GM23248 (cell line): ENCODE measurements at regions not wholly inside any gene's neighbourhood (a gene's known extent, or its start where the extent isn't known, plus 50 kb on each side); places are given as distances from the start of the nearest gene placed in this dataset.
A peak's percentile ranks its signal among the peaks of the same experiment; 100 is the strongest.

Experiments
- DNase-seq: peaks from one replicate; pipeline ENCODE4 v3.0.0-alpha.2; 2015
- H2AFZ ChIP-seq: fragments of 200-600 bp; sonication (generic); 2 replicates; pipeline ENCODE4 v1.6.1; 2016; ENCODE audit warnings: antibody characterized with exemption
- H3F3A ChIP-seq: fragments of 200-600 bp; sonication (generic); 2 replicates; pipeline ENCODE4 v1.6.1; 2016; ENCODE audit warnings: mild to moderate bottlenecking, antibody characterized with exemption, mixed run types; ENCODE audit not compliant: insufficient read depth
- H3K27ac ChIP-seq: fragments of 200-600 bp; sonication (generic); 2 replicates; pipeline ENCODE4 v1.5.1; 2016; ENCODE audit warnings: mild to moderate bottlenecking
- H3K27me3 ChIP-seq: fragments of 200-600 bp; sonication (generic); replicated peaks from 2 replicates; pipeline ENCODE4 v1.6.1; 2016; ENCODE audit warnings: mild to moderate bottlenecking; ENCODE audit not compliant: insufficient read depth
- H3K36me3 ChIP-seq: fragments of 200-600 bp; sonication (generic); 2 replicates; pipeline ENCODE4 v1.6.1; 2016; ENCODE audit warnings: low read depth, mild to moderate bottlenecking
- H3K4me1 ChIP-seq: fragments of 200-600 bp; sonication (generic); 2 replicates; pipeline ENCODE4 v1.6.1; 2016; ENCODE audit warnings: mild to moderate bottlenecking; ENCODE audit not compliant: insufficient read depth
- H3K4me2 ChIP-seq: fragments of 200-600 bp; sonication (generic); one replicate; pipeline ENCODE4 v1.6.1; 2016; ENCODE audit warnings: mild to moderate bottlenecking; ENCODE audit not compliant: unreplicated experiment
- H3K4me3 ChIP-seq: fragments of 200-600 bp; sonication (generic); 2 replicates; pipeline ENCODE4 v1.5.1; 2016; ENCODE audit warnings: mild to moderate bottlenecking
- H3K79me2 ChIP-seq: fragments of 200-600 bp; sonication (generic); 2 replicates; pipeline ENCODE4 v1.6.1; 2016; ENCODE audit warnings: mild to moderate bottlenecking; ENCODE audit not compliant: insufficient read depth
- H3K9ac ChIP-seq: fragments of 200-600 bp; sonication (generic); 2 replicates; pipeline ENCODE4 v1.6.1; 2016; ENCODE audit warnings: mild to moderate bottlenecking
- H3K9me2 ChIP-seq: fragments of 200-600 bp; sonication (generic); 2 replicates; pipeline ENCODE4 v1.6.1; 2016; ENCODE audit warnings: mixed run types, mild to moderate bottlenecking, moderate library complexity; ENCODE audit not compliant: insufficient read depth
- H3K9me3 ChIP-seq: fragments of 200-600 bp; sonication (generic); one replicate; pipeline ENCODE4 v1.6.1; 2017; ENCODE audit warnings: low read depth
- H4K20me1 ChIP-seq: fragments of 200-600 bp; sonication (generic); 2 replicates; pipeline ENCODE4 v1.6.0; 2016; ENCODE audit not compliant: insufficient read depth
- EZH2 ChIP-seq: fragments of 200-600 bp; sonication (generic); IDR thresholded peaks from 2 replicates; pipeline ENCODE4 v1.6.1; 2018; ENCODE audit warnings: antibody characterized with exemption, mild to moderate bottlenecking; ENCODE audit not compliant: insufficient read depth, poor library complexity, severe bottlenecking
- EZH2phosphoT487 ChIP-seq: fragments of 200-600 bp; sonication (generic); IDR thresholded peaks from 2 replicates; pipeline ENCODE4 v1.6.1; 2018; ENCODE audit warnings: antibody characterized with exemption, moderate library complexity, mild to moderate bottlenecking, low read depth; ENCODE audit not compliant: insufficient read depth
- WGBS, 2 experiments: methylation state at CpG; one replicate each; pipeline ENCODE4 v1.1.6; 2015 to 2017; ENCODE audit warnings: low lambda C conversion rate in 2 of 2, low coverage in 1 of 2; ENCODE audit errors: missing lambda C conversion rate in 2 of 2; 5-methylcytosine and 5-hydroxymethylcytosine counted together
- in situ Hi-C: fragments of 300-500 bp; cut with MboI; formaldehyde crosslinking; loops from 2 replicates; pipeline ENCODE4 v1.15.0; 2020

GRCh38 chr3:59128685-59129084 is 78.9 kb upstream of the CFAP20DC start:
- H3K4me2 ChIP-seq: no peak overlapping the region
- no peaks in the 10 kb centered on the region for H3K27me3 ChIP-seq
- in situ Hi-C loops: no loop called here
- WGBS, 2 experiments: 93 to 95% methylated on average over 3 of the region's 3 CpGs
- no peak overlapping the region for H3K27ac ChIP-seq
- H3K9me3 ChIP-seq: no peaks in the 10 kb centered on the region
- no peak for TF ChIP-seq EZH2phosphoT487
- no peak for TF ChIP-seq EZH2
- no peaks in the 10 kb centered on the region for H3K9me2 ChIP-seq
- no peak overlapping the region for H3K9ac ChIP-seq
- H3K36me3 ChIP-seq: no peaks in the 10 kb centered on the region
- no peaks in the 10 kb centered on the region for H3K79me2 ChIP-seq
- H2AFZ ChIP-seq: no peak overlapping the region
- no peaks in the 10 kb centered on the region for H4K20me1 ChIP-seq
- H3K4me1 ChIP-seq: peaks cover 34% of the 10 kb centered on the region
- DNase-seq: no peak
- H3F3A ChIP-seq: peaks cover 13% of the 10 kb centered on the region
- no peak overlapping the region for H3K4me3 ChIP-seq

DNA sequence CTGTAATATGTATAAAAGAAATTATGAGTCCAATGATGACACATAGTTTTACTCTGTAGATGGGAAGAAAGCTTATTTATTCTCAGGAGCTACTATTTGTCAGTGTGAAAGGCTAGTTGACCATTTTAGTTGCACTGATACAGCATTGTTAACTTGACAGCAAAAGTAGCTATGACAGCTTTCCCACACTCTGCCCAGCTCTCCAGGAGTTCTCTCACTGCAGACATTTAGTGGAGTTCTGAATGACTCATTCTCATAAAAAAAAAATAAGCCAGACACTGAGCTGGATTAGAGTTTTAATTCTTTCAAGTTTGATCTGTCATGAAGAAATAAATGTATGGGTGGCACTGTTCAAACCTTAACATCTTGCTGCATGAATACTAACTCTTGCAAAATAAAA is 77.2 kb upstream of the CFAP20DC start:
- Histone ChIP-seq H3K27ac (peak overlapping the region; percentile 16), H3K9ac (no peak overlapping the region)
- in situ Hi-C loops: no loop called here

GRCh38 chr3:59126446-59126845 is 76.6 kb upstream of the CFAP20DC start:
- H3F3A ChIP-seq: peaks cover 6% of the 10 kb centered on the region
- no peaks in the 10 kb centered on the region for H3K27me3 ChIP-seq
- in situ Hi-C loops: no loop called here
- no peaks in the 10 kb centered on the region for H3K79me2 ChIP-seq
- H3K9me2 ChIP-seq: no peaks in the 10 kb centered on the region
- peaks cover 16% of the 10 kb centered on the region for H3K4me1 ChIP-seq
- peak overlapping the region; percentile 16 for H3K27ac ChIP-seq
- DNase-seq: no peak
- no peak overlapping the region for H3K9ac ChIP-seq
- H3K36me3 ChIP-seq: no peaks in the 10 kb centered on the region
- no peaks in the 10 kb centered on the region for H3K9me3 ChIP-seq
- no peak overlapping the region for H3K4me2 ChIP-seq
- no peak overlapping the region for H3K4me3 ChIP-seq
- 80 to 83% methylated on average over 5 of the region's 5 CpGs for WGBS, 2 experiments
- TF ChIP-seq EZH2 (no peak), EZH2phosphoT487 (no peak)
- peak overlapping the region; percentile 21; the same call in 1 of the 2 replicates for H2AFZ ChIP-seq
- H4K20me1 ChIP-seq: no peaks in the 10 kb centered on the region

More for the DNA sequence above, 77.2 kb upstream of the CFAP20DC start:
- peaks cover 6% of the 10 kb centered on the region for H3F3A ChIP-seq
- no peak overlapping the region for H2AFZ ChIP-seq
- no peaks in the 10 kb centered on the region for H4K20me1 ChIP-seq
- peaks cover 21% of the 10 kb centered on the region for H3K4me1 ChIP-seq
- no peaks in the 10 kb centered on the region for H3K9me2 ChIP-seq
- DNase-seq: peak; percentile 84
- TF ChIP-seq EZH2phosphoT487: no peak
- no peak for TF ChIP-seq EZH2
- no peaks in the 10 kb centered on the region for H3K27me3 ChIP-seq
- no peaks in the 10 kb centered on the region for H3K36me3 ChIP-seq
- no peak overlapping the region for H3K4me2 ChIP-seq
- no peak overlapping the region for H3K4me3 ChIP-seq
- H3K79me2 ChIP-seq: no peaks in the 10 kb centered on the region
- H3K9me3 ChIP-seq: no peaks in the 10 kb centered on the region

DNA sequence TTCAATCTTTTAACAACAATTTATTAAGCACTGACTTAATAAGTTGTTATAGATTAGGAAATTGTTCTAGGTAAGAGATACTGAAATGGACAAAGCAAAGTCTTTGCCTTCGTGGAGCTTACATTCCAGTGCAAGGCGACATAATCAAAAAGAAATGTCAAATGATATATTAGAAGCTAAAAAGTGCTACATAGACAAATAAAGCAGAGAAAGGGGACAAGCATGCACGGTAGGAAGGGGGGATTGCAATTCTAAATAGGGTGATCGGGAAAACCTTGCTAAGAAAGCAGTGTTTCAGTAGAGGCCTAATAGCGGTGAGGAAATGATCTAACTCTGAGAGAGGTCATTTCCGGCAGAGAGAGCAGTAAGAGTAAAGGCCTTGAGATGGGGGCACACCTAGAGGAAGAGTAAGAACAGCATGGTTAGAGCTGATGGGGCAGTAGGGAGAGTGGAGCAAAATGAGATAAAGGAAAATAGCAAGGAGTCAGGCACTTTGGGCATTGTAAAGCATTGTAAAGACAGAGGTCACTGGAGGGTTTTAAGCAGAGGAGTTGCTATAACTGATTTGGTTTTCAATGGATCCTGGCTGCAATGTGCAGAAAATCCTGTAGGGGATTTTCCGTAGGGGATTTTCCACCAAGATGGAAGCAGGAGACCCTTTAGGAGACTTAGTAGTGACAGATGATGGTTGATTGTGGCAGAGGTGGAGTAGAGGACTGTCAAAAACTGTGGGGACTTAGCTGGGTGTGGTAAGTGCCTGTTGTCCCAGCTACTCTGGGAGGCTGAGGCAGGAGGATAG is 71.7 kb upstream of the CFAP20DC start:
- in situ Hi-C loops: no loop called here
- Histone ChIP-seq H3K9me2 (no peaks in the 10 kb centered on the region), H3F3A (peaks cover 2% of the 10 kb centered on the region), H3K27ac (no peak overlapping the region), H2AFZ (no peak overlapping the region), H3K27me3 (no peaks in the 10 kb centered on the region), H3K36me3 (no peaks in the 10 kb centered on the region), H3K4me3 (no peak overlapping the region), H3K9ac (no peak overlapping the region), H3K9me3 (no peaks in the 10 kb centered on the region), H3K79me2 (no peaks in the 10 kb centered on the region), H3K4me2 (no peak overlapping the region), H3K4me1 (peaks cover 6% of the 10 kb centered on the region), H4K20me1 (no peaks in the 10 kb centered on the region)
- 86 to 88% methylated on average over 7 of the region's 7 CpGs for WGBS, 2 experiments
- DNase-seq: no peak
- TF ChIP-seq EZH2: no peak
- no peak for TF ChIP-seq EZH2phosphoT487

- 90 to 95% methylated on average over 3 of the region's 3 CpGs for WGBS, 2 experiments
- in situ Hi-C loops: no loop called here
- no peak overlapping the region for H3K9ac ChIP-seq
Measured at GRCh38 chr3:59118928-59119327, 69.1 kb upstream of the CFAP20DC start.

More at GRCh38 chr3:59118928-59119327, 69.1 kb upstream of the CFAP20DC start:
- Histone ChIP-seq H3K9me2 (no peaks in the 10 kb centered on the region), H3K36me3 (no peaks in the 10 kb centered on the region), H3K4me1 (peaks cover 8% of the 10 kb centered on the region), H2AFZ (no peak overlapping the region), H3K27me3 (no peaks in the 10 kb centered on the region), H3F3A (no peaks in the 10 kb centered on the region), H3K79me2 (no peaks in the 10 kb centered on the region), H3K9me3 (no peaks in the 10 kb centered on the region), H3K4me3 (no peak overlapping the region), H3K4me2 (no peak overlapping the region), H4K20me1 (no peaks in the 10 kb centered on the region), H3K27ac (no peak overlapping the region)
- TF ChIP-seq EZH2 (no peak), EZH2phosphoT487 (no peak)
- DNase-seq: no peak
